MCF 10A (cell line): ENCODE measurements at regions not wholly inside any gene's neighbourhood (a gene's known extent, or its start where the extent isn't known, plus 50 kb on each side); places are given as distances from the start of the nearest gene placed in this dataset.
"Not testable (repeated sequence)": the region's sequence is repeated elsewhere in the genome, so short reads cannot be mapped to it uniquely, and the experiment has no call there.

Experiments
- BruUV-seq: library from RNA; stranded (reverse); fragments of 400-500 nt; replicated peaks from 2 replicates; lab custom pipeline; 2021; lab: Mats Ljungman, UMichigan
- CTCF ChIA-PET: fragments of 300-600 bp; sonication (Branson Sonifier 250); formaldehyde crosslinking; extraction: SDS; loops from one replicate; lab custom pipeline; 2021; ENCODE audit warnings: antibody characterized with exemption, inconsistent platforms; lab: Yijun Ruan, JAX
- POLR2A ChIA-PET: fragments of 300-600, 350-650 bp; sonication (Branson Sonifier 250); formaldehyde crosslinking; extraction: SDS; loops from one replicate; lab custom pipeline; 2020; ENCODE audit warnings: antibody characterized with exemption, inconsistent platforms; lab: Yijun Ruan, JAX
- DNase-seq: peaks from one replicate; pipeline ENCODE4 v3.0.0-alpha.2; 2018; ENCODE audit not compliant: unreplicated experiment
- H3K27ac Mint-ChIP-seq: one replicate; pipeline ENCODE4 v1.8.0; 2022; ENCODE audit warnings: mild to moderate bottlenecking, low read depth, mixed read lengths; ENCODE audit not compliant: unreplicated experiment
- H3K27me3 Mint-ChIP-seq: one replicate; pipeline ENCODE4 v1.8.0; 2022; ENCODE audit warnings: mixed read lengths; ENCODE audit not compliant: insufficient read depth, unreplicated experiment
- H3K36me3 Mint-ChIP-seq: one replicate; pipeline ENCODE4 v1.8.0; 2022; ENCODE audit warnings: mild to moderate bottlenecking, moderate library complexity, mixed read lengths; ENCODE audit not compliant: insufficient read depth, unreplicated experiment
- H3K4me1 Mint-ChIP-seq: one replicate; pipeline ENCODE4 v1.8.0; 2022; ENCODE audit warnings: mixed read lengths; ENCODE audit not compliant: insufficient read depth, unreplicated experiment
- H3K4me3 Mint-ChIP-seq: one replicate; pipeline ENCODE4 v1.8.0; 2022; ENCODE audit warnings: mild to moderate bottlenecking, moderate library complexity, mixed read lengths; ENCODE audit not compliant: unreplicated experiment
- H3K9me3 Mint-ChIP-seq: one replicate; pipeline ENCODE4 v1.8.0; 2022; ENCODE audit warnings: mixed read lengths; ENCODE audit not compliant: unreplicated experiment
- CTCF ChIP-seq: fragments of 200-600 bp; IDR thresholded peaks from one replicate; pipeline ENCODE4 v1.8.0; 2022; ENCODE audit warnings: antibody characterized with exemption, mild to moderate bottlenecking; ENCODE audit not compliant: unreplicated experiment
- intact Hi-C: fragments of 100-400 bp; cut with micrococcal nuclease; formaldehyde crosslinking; loops from 2 replicates; pipeline ENCODE4 v1.14.1; 2022

GRCh38 chr1:29801003-29801402, 564.7 kb downstream of the PTPRU start:
- Mint-ChIP-seq H3K27me3 (peaks cover 17% of the 10 kb centered on the region), H3K4me1 (no peaks in the 10 kb centered on the region), H3K4me3 (no peak overlapping the region), H3K27ac (no peak overlapping the region), H3K9me3 (no peaks in the 10 kb centered on the region), H3K36me3 (no peaks in the 10 kb centered on the region)
- CTCF ChIA-PET: no interaction called here
- POLR2A ChIA-PET: no interaction called here
- BruUV-seq: no TSS peak
- intact Hi-C loops: no loop called here
- no peak for DNase-seq
- no peak for TF ChIP-seq CTCF

GRCh38 chr1:29800522-29800956, 564.2 kb downstream of the PTPRU start:
- Mint-ChIP-seq H3K4me3 (no peak overlapping the region), H3K27me3 (peaks cover 17% of the 10 kb centered on the region), H3K36me3 (no peaks in the 10 kb centered on the region), H3K9me3 (no peaks in the 10 kb centered on the region), H3K4me1 (no peaks in the 10 kb centered on the region), H3K27ac (no peak overlapping the region)
- DNase-seq: peak; percentile 57
- POLR2A ChIA-PET: no interaction called here
- BruUV-seq: no TSS peak
- TF ChIP-seq CTCF: no peak
- intact Hi-C loops: no loop called here
- CTCF ChIA-PET: no interaction called here

- ChIA-PET POLR2A (no interaction called here), CTCF (no interaction called here)
- no peak for DNase-seq
- no peaks in the 10 kb centered on the region for H3K36me3 Mint-ChIP-seq
- BruUV-seq: no TSS peak
- no peaks in the 10 kb centered on the region for H3K4me1 Mint-ChIP-seq
- intact Hi-C loops: no loop called here
- H3K4me3 Mint-ChIP-seq: no peak overlapping the region
- H3K27ac Mint-ChIP-seq: no peak overlapping the region
- H3K9me3 Mint-ChIP-seq: no peaks in the 10 kb centered on the region
- H3K27me3 Mint-ChIP-seq: peaks cover 17% of the 10 kb centered on the region
- TF ChIP-seq CTCF: no peak
Observed at GRCh38 chr1:29800120-29800519, 563.8 kb downstream of the PTPRU start.

- CTCF ChIA-PET: interaction anchor here (0.5 to 0.6 kb wide), 3 partner anchors 34 to 910 kb away, joined by 3 to 4 read pairs (median 3); no protein-coding TSS in a partner anchor
- POLR2A ChIA-PET: no interaction called here
- TF ChIP-seq CTCF: no peak
Observed at GRCh38 chr1:29798699-29799566, 562.6 kb downstream of the PTPRU start.

GRCh38 chr1:29797125-29797524, 560.8 kb downstream of the PTPRU start:
- H3K4me1 Mint-ChIP-seq, H3K4me3 Mint-ChIP-seq, H3K27me3 Mint-ChIP-seq, H3K36me3 Mint-ChIP-seq, BruUV-seq, H3K9me3 Mint-ChIP-seq, DNase-seq, POLR2A ChIA-PET, H3K27ac Mint-ChIP-seq: not testable (repeated sequence)
- intact Hi-C loops: loop anchor here (10.0 kb wide), 1 partner anchor 908 kb away; no protein-coding TSS in a partner anchor
- CTCF ChIA-PET: interaction anchor here (0.7 to 1.8 kb wide), 3 partner anchors 9 to 583 kb away, joined by 3 to 4 read pairs (median 4); no protein-coding TSS in a partner anchor

More at GRCh38 chr1:29798699-29799566, 562.6 kb downstream of the PTPRU start:
- Mint-ChIP-seq H3K4me3 (no peak overlapping the region), H3K27me3 (peaks cover 17% of the 10 kb centered on the region), H3K36me3 (no peaks in the 10 kb centered on the region), H3K9me3 (no peaks in the 10 kb centered on the region), H3K27ac (no peak overlapping the region), H3K4me1 (no peaks in the 10 kb centered on the region)
- peak; percentile 30 for DNase-seq
- BruUV-seq: no TSS peak
- intact Hi-C loops: loop anchor here (10.0 kb wide), 1 partner anchor 906 kb away; no protein-coding TSS in a partner anchor

- BruUV-seq, H3K9me3 Mint-ChIP-seq, POLR2A ChIA-PET, H3K36me3 Mint-ChIP-seq, H3K4me3 Mint-ChIP-seq, H3K27ac Mint-ChIP-seq, H3K27me3 Mint-ChIP-seq, H3K4me1 Mint-ChIP-seq, DNase-seq: not testable (repeated sequence)
- CTCF ChIA-PET: interaction anchor here (1.1 to 1.8 kb wide), 2 partner anchors 8 to 84 kb away, joined by 4 to 5 read pairs; no protein-coding TSS in a partner anchor
- intact Hi-C loops: loop anchor here (10.0 kb wide), 1 partner anchor 909 kb away; no protein-coding TSS in a partner anchor
Observed at GRCh38 chr1:29795965-29796364, 559.6 kb downstream of the PTPRU start.
